ENCODE measurements at regions not wholly inside any gene's neighbourhood (a gene's known extent, or its start where the extent isn't known, plus 50 kb on each side); places are given as distances from the start of the nearest gene placed in this dataset.
"Not testable (repeated sequence)": the region's sequence is repeated elsewhere in the genome, so short reads cannot be mapped to it uniquely, and the experiment has no call there.

GRCh38 chr17:20683651-20684229, 104.2 kb downstream of the CDRT15L2 start:
- DNase-seq, result not testable (repeated sequence)

- not testable (repeated sequence) for DNase-seq
These were observed 105.5 kb downstream of the CDRT15L2 start for GRCh38 chr17:20684975-20685374.

GRCh38 chr17:20687584-20687983, 108.1 kb downstream of the CDRT15L2 start:
- DNase-seq, result not testable (repeated sequence)

DNA sequence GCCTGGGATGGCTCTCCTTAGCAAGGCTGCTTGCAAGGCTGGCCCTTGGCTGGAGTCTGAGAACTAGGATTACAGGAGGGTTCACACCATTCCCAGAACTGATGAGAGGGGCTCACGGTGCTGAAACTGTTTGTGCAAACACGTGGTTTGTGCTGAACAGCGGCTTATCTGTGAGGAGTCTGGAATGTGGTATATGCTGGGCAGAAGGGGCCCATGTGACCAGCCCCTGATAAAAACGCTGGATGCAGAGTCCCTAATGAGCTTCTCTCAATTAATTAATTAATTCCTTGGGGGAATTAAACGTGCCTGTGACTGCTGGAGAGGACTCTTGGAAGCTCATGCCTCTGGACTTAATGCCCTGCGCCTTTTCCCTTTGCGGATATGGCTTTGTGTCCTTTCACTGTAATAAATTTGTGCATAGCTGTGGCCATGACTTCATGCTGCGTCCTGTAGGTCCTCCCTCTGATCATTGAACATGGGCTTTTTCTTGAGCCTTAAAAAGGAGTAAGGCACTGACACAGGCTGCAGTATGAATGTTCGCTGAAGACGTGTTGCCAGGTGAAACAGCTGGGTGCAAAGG, 109.7 kb downstream of the CDRT15L2 start:
- DNase-seq, result not testable (repeated sequence)

DNA sequence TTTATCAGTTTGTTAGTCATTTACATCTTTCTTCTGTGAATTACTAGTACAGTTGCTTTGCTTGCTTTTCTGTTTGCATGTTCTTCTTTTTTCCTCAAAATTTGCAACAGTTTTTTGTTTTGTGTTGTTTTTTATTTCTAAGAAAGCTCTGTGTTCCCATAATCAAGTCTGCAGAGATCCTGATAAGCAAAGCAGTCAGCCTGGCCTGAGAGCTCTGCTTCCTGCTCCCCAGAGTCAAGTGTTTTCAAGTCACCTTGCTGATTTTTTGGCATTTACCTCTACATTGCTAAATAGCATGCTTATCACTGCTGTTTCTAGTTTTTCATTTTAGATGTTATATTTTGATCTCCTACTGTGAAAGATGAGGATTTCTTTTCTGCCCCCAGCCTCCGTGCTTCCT, 113.2 kb downstream of the CDRT15L2 start:
- not testable (repeated sequence) for DNase-seq

GRCh38 chr17:20695871-20696270, 116.3 kb downstream of the CDRT15L2 start:
- DNase-seq, result not testable (repeated sequence)

DNA sequence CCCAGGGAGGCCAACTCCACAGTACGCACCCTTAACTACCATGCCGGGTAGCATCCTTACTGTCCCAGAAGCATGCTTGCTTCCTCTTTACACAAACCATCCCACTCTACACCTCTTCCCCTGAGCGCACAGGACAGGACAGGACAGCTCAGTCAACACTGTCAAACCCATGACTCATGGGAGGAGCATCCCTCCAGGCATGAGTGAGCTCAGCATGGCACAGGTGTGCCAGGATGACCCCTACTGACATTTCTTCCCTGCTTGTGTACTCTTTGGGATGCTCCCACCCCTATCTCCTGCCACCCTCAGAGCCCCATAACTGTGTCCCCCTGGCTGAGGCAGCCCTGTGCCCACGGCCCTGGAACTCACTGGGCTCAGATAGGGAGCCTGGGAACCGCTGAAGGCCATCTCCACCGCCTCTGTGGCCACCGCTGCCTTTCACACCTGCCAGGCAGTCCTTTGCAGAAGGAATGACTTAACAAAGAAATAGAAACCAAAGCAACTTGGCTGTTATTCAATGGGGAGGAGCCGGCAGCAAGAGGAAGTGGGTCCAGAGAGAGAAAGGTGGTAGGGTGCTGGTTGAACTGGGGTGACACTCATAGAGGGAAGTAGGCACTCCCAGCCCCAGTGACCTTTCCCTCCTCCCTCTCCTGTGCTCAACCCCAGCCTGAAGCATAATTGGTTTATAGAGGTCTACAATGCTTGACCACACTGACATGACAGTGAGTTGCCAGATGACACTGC, 119.1 kb downstream of the CDRT15L2 start:
- peak; percentile 8 for DNase-seq

DNA sequence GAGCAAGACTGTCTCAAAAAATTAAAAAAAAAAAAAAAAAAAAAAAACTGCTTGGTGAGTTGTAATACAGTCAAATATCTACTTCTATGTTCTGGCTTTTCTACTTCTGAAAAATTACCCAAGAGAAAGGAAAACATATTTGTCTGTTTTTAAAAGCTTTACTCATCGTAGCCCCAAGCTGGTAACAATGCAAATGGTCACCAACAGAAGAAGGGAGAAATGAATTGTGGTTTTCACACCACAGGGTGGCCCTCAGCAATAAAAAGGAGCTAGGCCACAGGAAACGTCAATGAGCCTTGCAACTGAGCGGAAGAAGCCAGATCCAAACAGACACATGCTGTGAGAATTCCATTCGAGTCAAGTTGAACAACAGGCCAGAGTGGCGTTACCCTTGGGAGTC, 121.0 kb downstream of the CDRT15L2 start:
- not testable (repeated sequence) for DNase-seq

DNA sequence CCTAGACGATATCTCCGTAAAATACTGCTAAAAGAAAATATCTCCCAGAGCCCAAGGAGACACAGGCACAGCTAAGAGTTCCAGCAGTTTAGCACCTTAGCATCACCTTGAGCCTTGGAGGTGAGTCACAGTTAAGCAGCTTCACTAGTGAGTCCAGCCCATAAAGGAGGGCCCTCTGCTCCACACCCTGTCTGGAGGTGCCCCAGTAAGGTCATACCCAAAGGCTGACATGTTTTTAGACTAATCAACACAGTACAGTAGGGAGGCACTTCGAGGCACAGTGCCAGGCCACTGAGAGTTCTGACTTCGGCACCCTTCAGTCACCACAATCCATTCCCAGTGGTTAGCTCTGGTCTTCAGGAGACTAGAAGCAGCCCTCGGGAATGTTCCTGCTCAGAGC, 121.8 kb downstream of the CDRT15L2 start:
- DNase-seq, result not testable (repeated sequence)

GRCh38 chr17:20702692-20703091, 123.2 kb downstream of the CDRT15L2 start:
- no peak for DNase-seq

DNA sequence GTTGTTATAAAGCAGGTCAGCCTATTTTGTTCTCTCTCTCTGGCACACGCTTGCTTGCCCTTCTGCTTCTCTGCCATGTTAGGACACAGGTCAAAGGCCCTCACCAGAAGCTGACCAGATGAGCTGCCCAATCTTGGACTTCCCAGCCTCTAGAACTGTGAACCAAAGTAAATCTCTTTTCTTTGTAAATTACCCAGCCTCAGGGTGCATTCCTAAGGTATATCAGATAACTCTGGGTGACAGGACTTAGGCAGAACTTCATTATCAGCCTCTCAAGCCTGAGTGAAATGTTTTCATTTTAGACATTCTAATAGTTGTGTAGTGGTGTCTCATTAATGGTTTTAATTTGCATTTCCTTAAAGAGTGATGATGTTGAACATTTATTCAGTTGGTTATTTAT, 124.3 kb downstream of the CDRT15L2 start:
- no peak for DNase-seq

DNA sequence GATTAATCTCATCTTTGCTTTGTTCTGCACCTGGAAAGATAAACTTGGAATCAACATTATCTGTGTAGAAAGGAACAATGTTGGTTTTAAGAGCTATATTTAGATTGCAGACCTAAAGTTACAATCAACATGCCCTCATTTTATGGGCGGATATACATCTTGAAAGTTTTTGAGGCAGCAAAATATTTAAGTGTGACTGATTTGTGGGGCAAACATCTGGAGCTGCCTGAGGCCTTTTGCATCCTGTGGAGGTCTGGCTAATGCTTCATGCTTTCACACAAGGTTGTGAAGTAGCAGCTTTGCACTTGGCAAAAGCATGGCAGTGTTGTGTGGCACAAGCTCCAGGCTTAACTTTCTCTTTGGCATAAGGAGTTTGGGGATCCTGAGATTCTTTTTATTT, 125.7 kb downstream of the CDRT15L2 start:
- not testable (repeated sequence) for DNase-seq

DNA sequence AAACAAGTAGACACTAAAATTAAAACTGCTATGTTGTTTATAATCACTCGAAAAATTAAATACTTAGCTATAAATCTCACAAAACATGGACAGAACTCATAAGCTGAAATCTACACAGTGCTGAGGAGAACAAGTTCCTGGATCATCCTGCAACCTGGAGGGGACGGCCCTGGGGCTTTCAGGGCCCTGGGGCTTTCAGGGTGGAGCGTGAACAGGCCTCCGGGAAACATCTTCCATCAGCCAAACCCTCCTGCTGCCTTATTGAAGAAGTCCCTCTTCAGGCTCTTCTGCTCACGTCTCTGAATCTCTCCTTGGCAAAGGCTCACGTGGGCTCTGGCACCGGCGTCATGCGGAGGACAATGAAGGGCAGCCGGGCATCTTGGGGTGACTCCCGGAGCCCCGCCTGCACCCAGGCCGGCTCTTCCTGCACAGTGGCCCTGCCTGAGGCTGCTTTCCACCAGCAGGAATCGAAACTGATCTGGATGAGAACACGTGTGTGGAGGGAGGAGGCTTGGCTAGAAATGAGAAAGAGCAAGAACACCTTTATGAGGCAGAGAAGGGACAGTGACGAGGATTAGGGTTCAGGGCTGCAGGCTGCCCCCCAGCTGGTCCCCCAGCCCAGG, 127.3 kb downstream of the CDRT15L2 start:
- DNase-seq, result no peak

GRCh38 chr17:20708821-20709220, 129.3 kb downstream of the CDRT15L2 start:
- not testable (repeated sequence) for DNase-seq

GRCh38 chr17:20716481-20716880, 137.0 kb downstream of the CDRT15L2 start:
- not testable (repeated sequence) for DNase-seq

DNA sequence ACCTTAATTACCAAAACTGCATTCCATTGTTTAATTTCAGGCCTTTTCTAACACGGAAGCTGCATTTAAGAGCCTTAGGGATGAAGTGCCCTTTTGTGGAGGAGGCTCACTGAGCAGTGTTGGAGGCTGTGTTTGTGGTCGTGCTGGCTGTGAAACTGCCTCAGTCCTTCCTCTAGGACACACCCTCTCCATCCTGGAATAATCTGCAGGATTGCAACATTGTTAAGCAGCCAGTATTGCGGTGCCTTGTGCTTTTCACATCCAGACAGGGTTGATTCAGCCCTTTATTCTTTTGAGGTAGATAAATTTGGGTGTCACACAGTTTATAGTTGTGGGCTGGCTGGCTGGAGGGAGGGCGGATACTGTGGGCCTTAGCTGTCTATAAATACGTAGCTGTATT, 141.6 kb downstream of the CDRT15L2 start:
- no peak for DNase-seq

DNA sequence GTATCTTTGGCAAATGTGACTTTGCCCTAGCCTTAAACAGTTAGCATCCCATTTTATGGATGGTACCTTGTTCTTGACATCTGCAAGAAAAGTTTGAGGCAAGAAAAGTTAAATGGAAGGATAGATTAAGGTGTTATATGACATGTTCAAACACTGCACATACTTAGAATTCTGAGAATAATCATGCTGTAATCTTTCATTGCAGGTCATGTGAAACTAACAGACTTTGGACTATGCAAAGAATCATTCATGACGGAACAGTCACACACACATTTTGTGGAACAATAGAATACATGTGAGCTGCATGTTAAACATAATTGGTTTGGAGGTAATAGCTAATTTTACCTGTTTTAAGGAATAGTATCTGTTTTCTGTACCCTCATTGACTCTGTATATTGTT, 144.9 kb downstream of the CDRT15L2 start:
- DNase-seq, result not testable (repeated sequence)

GRCh38 chr17:20727201-20727600, 147.7 kb downstream of the CDRT15L2 start:
- DNase-seq, result not testable (repeated sequence)

GRCh38 chr17:20728181-20728580, 148.7 kb downstream of the CDRT15L2 start:
- no peak for DNase-seq

GRCh38 chr17:20731131-20731530, 151.6 kb downstream of the CDRT15L2 start:
- not testable (repeated sequence) for DNase-seq

DNA sequence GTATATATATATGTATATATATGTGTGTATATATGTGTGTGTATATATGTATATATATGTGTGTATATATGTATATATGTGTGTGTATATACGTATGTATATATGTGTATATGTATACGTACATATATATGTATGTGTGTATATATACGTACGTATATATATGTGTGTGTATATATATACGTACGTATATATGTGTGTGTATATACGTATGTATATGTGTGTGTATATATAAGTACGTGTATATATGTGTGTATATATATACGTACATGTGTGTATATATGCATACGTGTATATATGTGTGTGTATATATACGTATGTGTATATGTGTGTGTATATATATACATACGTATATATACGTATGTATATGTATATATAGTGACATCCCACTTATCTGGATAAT, 154.4 kb downstream of the CDRT15L2 start:
- no peak for DNase-seq

- no peak for DNase-seq
These were observed 156.3 kb downstream of the CDRT15L2 start for GRCh38 chr17:20735796-20736195.

GRCh38 chr17:20737636-20738035, 158.1 kb downstream of the CDRT15L2 start:
- DNase-seq, result not testable (repeated sequence)

GRCh38 chr17:20771104-20771503, 191.6 kb downstream of the CDRT15L2 start:
- no peak for DNase-seq

Data from GDM1 (cell line).